Keratinocyte (primary cell): ENCODE measurements at regions not wholly inside any gene's neighbourhood (a gene's known extent, or its start where the extent isn't known, plus 50 kb on each side); places are given as distances from the start of the nearest gene placed in this dataset.

ENCODE experiments used
- DNase-seq: peaks from one replicate; pipeline ENCODE4 v3.0.0-alpha.2; 2011; ENCODE audit warnings: low read depth, missing footprints, low spot score
- FAIRE-seq: peaks from 2 replicates; lab custom pipeline; 2011; peaks lifted over from hg19 to GRCh38; lab: Jason Lieb, UNC
- H2AFZ ChIP-seq: 2 replicates; pipeline ENCODE4 v1.6.0; 2012; ENCODE audit warnings: low read length, control low read depth, inconsistent platforms; ENCODE audit not compliant: control insufficient read depth
- H3K27ac ChIP-seq: 2 replicates; pipeline ENCODE4 v1.5.1; 2011; ENCODE audit warnings: low read length; ENCODE audit not compliant: control insufficient read depth, insufficient read depth
- H3K27me3 ChIP-seq: 3 replicates; pipeline ENCODE4 v1.6.0; 2011; ENCODE audit warnings: low read length; ENCODE audit not compliant: control insufficient read depth, insufficient read depth; ENCODE audit errors: extremely low read depth
- H3K36me3 ChIP-seq, 2 experiments: 2 replicates in 1 of 2; 3 replicates in 1 of 2; pipeline ENCODE4 v1.5.1; 2011; ENCODE audit warnings: low read length in 2 of 2, mild to moderate bottlenecking in 1 of 2; ENCODE audit not compliant: control insufficient read depth in 2 of 2, insufficient read depth in 2 of 2; ENCODE audit errors: extremely low read depth in 1 of 2
- H3K4me1 ChIP-seq: 3 replicates; pipeline ENCODE4 v1.5.1; 2011; ENCODE audit warnings: low read length; ENCODE audit not compliant: control insufficient read depth, insufficient read depth; ENCODE audit errors: extremely low read depth
- H3K4me2 ChIP-seq: 3 replicates; pipeline ENCODE4 v1.6.0; 2011; ENCODE audit warnings: low read depth, low read length; ENCODE audit not compliant: control insufficient read depth, insufficient read depth; ENCODE audit errors: extremely low read depth
- H3K4me3 ChIP-seq, 3 experiments: fragments of 200-600 bp in 1 of 3; sonication (generic) in 1 of 3; 2 replicates in 2 of 3; 3 replicates in 1 of 3; pipeline ENCODE4 v1.5.1; 2011 to 2016; ENCODE audit warnings: low read length in 3 of 3, mild to moderate bottlenecking in 3 of 3, control low read depth in 2 of 3, inconsistent platforms in 1 of 3, low read depth in 1 of 3, mixed read lengths in 1 of 3, mixed run types in 1 of 3, moderate library complexity in 1 of 3; ENCODE audit not compliant: control insufficient read depth in 2 of 3, insufficient read depth in 2 of 3; ENCODE audit errors: extremely low read depth in 1 of 3
- H3K79me2 ChIP-seq: 2 replicates; pipeline ENCODE4 v1.6.0; 2012; ENCODE audit warnings: low read length; ENCODE audit not compliant: control insufficient read depth, insufficient read depth
- H3K9ac ChIP-seq: 3 replicates; pipeline ENCODE4 v1.6.0; 2011; ENCODE audit warnings: low read length; ENCODE audit not compliant: control insufficient read depth, insufficient read depth; ENCODE audit errors: extremely low read depth
- H3K9me1 ChIP-seq: 3 replicates; pipeline ENCODE4 v1.6.0; 2011; ENCODE audit warnings: low read length; ENCODE audit not compliant: control insufficient read depth, insufficient read depth; ENCODE audit errors: extremely low read depth
- H3K9me3 ChIP-seq: 2 replicates; pipeline ENCODE4 v1.5.1; 2012; ENCODE audit warnings: low read depth, low read length; ENCODE audit not compliant: control insufficient read depth
- H4K20me1 ChIP-seq: 3 replicates; pipeline ENCODE4 v1.6.0; 2011; ENCODE audit warnings: low read length; ENCODE audit not compliant: control insufficient read depth, insufficient read depth; ENCODE audit errors: extremely low read depth
- EZH2 ChIP-seq: IDR thresholded peaks from one replicate; pipeline ENCODE4 v1.6.1; 2012; ENCODE audit warnings: inconsistent platforms, mild to moderate bottlenecking, low read length, moderate library complexity
- dilution Hi-C: fragments of 300-500 bp; cut with MboI; formaldehyde crosslinking; loops from one replicate; pipeline ENCODE4 v1.7.0; 2020; ENCODE audit warnings: low sequenced_read_pairs; ENCODE audit not compliant: extremely low pct_ligation_motif_present
- TF ChIP-seq, protein P1 (sequence below), 3 experiments: IDR thresholded peaks in 1 of 3; conservative IDR thresholded peaks in 1 of 3; optimal IDR thresholded peaks in 1 of 3; 2 replicates in 2 of 3; 3 replicates in 1 of 3; pipeline versions ENCODE3 to v1.5.1; 2011; ENCODE audit warnings: low read length in 3 of 3, mild to moderate bottlenecking in 3 of 3, moderate library complexity in 2 of 3, control low read depth in 1 of 3, inconsistent platforms in 1 of 3; ENCODE audit not compliant: insufficient read depth in 2 of 3; ENCODE audit errors: extremely low read depth in 1 of 3

GRCh38 chr2:38475567-38475881 is 98.5 kb upstream of the ATL2 start:
- Histone ChIP-seq H3K9me1 (no peaks in the 10 kb centered on the region), H3K4me1 (no peaks in the 10 kb centered on the region), H3K27ac (no peak overlapping the region), H3K4me3 (no peak overlapping the region), H3K36me3 (no peaks in the 10 kb centered on the region), H3K79me2 (no peaks in the 10 kb centered on the region), H3K9ac (no peak overlapping the region), H4K20me1 (no peaks in the 10 kb centered on the region), H2AFZ (no peak overlapping the region), H3K4me2 (no peak overlapping the region), H3K9me3 (peaks cover 4% of the 10 kb centered on the region), H3K27me3 (no peaks in the 10 kb centered on the region)
- DNase-seq, result no peak
- TF ChIP-seq, protein P1, sequence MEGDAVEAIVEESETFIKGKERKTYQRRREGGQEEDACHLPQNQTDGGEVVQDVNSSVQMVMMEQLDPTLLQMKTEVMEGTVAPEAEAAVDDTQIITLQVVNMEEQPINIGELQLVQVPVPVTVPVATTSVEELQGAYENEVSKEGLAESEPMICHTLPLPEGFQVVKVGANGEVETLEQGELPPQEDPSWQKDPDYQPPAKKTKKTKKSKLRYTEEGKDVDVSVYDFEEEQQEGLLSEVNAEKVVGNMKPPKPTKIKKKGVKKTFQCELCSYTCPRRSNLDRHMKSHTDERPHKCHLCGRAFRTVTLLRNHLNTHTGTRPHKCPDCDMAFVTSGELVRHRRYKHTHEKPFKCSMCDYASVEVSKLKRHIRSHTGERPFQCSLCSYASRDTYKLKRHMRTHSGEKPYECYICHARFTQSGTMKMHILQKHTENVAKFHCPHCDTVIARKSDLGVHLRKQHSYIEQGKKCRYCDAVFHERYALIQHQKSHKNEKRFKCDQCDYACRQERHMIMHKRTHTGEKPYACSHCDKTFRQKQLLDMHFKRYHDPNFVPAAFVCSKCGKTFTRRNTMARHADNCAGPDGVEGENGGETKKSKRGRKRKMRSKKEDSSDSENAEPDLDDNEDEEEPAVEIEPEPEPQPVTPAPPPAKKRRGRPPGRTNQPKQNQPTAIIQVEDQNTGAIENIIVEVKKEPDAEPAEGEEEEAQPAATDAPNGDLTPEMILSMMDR (optimal IDR thresholded peaks at IDR 0.05 in 1 of 3, IDR thresholded peaks at IDR 0.05 in 1 of 3, conservative IDR thresholded peaks at IDR 0.05 in 1 of 3; ENCODE audit: extremely low read depth in 1 of 3, insufficient read depth in 2 of 3, low read length in 3 of 3), result no peak
- no peak for TF ChIP-seq EZH2
- dilution Hi-C loops, result no loop called here
- FAIRE-seq, result no peak

DNA sequence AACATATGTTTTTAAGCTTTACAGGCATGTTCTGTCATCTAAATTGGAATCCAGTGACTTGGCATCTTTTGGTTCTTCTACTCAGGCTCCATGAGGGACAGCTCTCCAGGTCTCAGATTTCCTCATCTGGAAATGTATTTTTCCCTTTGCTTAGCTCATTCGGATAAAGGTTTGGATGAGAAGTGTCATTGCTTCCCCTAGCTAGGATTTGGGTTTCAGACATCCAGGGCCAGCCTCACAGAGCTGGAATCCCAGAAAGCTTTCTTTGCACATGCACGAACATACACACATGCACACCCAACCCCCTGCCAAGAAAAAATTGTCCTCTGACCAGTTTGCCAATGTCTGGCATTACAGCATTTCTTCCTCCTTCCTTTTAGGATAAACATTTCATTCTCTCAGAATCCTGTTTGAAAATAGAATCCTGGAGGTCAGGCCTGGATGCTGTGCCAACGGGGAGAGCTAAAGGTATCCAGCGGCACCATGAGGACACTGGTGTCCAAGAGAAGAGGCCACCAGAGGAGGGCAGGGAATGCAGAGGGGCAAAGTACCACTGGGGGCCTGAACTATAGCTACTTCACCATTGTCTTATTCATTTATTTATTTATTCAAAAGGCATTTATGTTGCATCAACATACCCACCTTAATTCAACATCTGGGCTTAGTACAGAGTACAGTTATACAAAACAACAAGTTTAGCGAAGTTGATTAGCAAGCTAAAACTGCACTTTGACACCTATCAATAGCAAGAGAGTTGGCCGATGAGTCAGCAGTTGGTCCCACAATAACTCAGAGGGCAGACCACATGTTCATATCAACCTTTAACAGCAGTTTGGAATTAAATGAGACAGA is 97.9 kb upstream of the ATL2 start:
- dilution Hi-C loops, result no loop called here
- Histone ChIP-seq H3K4me3 (no peak overlapping the region), H3K4me2 (no peak overlapping the region), H2AFZ (no peak overlapping the region), H4K20me1 (no peaks in the 10 kb centered on the region), H3K27me3 (no peaks in the 10 kb centered on the region), H3K9me3 (no peaks in the 10 kb centered on the region), H3K4me1 (no peaks in the 10 kb centered on the region), H3K36me3 (no peaks in the 10 kb centered on the region), H3K79me2 (no peaks in the 10 kb centered on the region), H3K9ac (no peak overlapping the region), H3K9me1 (no peaks in the 10 kb centered on the region), H3K27ac (no peak overlapping the region)
- no peak for DNase-seq
- no peak for TF ChIP-seq EZH2
- TF ChIP-seq, protein P1 (optimal IDR thresholded peaks at IDR 0.05 in 1 of 3, IDR thresholded peaks at IDR 0.05 in 1 of 3, conservative IDR thresholded peaks at IDR 0.05 in 1 of 3; ENCODE audit: extremely low read depth in 1 of 3, insufficient read depth in 2 of 3, low read length in 3 of 3), result no peak
- FAIRE-seq, result no peak
